HUDEP-2 (cell line): ENCODE measurements at regions not wholly inside any gene's neighbourhood (a gene's known extent, or its start where the extent isn't known, plus 50 kb on each side); places are given as distances from the start of the nearest gene placed in this dataset.
"Not testable (repeated sequence)": the region's sequence is repeated elsewhere in the genome, so short reads cannot be mapped to it uniquely, and the experiment has no call there.

Source experiments
- DNase-seq, 76 experiments: peaks; one replicate each; lab custom pipeline; 2025; ENCODE audit not compliant: unreplicated experiment in 76 of 76; lab: John Stamatoyannopoulos, UW

DNA sequence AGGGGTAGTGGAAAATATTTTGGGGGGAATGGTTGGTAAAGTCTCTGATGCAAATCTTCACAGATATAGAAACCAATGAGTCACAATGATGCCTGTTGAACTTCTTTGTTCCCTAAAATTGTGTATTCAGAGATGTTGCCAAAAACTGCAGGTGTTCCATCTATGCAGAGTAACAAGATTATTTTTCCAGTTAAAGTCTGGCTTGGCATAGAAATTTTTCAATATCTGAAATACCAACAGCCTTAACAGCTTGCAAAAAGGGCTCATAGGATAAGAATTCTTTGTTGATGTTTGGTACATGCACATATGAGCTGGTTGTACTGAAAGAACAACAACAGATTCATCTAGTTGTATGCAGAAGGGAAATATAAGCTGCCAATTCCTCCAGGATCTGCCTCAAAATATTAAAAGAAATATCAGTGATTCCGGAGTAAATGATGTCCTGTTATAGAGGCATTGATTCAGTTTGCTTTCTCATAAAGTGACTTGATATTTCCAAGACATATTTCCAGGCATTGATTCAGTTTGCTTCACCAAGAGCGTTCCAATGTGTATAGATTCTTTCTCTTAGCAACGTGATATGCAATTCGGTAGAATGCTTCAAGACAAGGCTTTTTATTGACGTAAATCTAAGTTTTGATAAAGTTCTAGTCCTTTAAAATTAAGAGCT is 564.4 kb downstream of the TMA16 start:
- no peak for DNase-seq

DNA sequence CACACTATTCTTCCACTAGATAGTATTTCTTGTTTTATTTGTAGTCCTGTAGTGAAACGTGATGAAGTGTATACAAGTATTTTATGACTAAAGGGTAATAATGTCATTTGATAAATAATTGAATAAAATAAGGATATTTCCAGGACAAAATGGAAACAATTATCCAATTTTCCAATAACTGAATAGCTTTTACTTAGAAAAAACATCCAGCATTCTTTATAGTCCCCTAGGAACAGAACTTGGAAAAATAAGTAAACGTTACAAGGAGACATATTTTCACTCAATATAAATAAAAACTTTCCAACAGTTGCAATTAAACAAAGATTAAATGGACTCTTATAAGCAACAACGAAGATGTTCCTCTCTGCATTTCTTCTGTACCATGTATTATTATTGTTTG is 566.0 kb downstream of the TMA16 start:
- no peak for DNase-seq

DNA sequence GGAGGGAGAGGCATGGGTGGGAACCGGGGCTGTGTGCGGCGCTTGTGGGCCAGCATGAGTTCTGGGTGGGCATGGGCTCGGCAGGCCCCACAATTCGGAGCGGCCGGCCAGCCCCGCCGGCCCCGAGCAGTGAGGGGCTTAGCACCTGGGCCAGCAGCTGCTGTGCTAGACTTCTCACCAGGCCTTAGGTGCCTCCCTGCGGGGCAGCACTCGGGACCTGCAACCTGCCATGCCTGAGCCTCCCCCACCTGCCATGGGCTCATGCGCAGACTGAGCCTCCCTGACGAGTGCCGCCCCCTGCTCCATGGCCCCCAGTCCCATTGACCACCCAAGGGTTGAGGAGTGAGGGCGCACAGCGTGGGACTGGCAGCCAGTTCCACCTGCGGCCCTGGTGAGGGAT is 573.9 kb downstream of the TMA16 start:
- DNase-seq, result no peak

DNA sequence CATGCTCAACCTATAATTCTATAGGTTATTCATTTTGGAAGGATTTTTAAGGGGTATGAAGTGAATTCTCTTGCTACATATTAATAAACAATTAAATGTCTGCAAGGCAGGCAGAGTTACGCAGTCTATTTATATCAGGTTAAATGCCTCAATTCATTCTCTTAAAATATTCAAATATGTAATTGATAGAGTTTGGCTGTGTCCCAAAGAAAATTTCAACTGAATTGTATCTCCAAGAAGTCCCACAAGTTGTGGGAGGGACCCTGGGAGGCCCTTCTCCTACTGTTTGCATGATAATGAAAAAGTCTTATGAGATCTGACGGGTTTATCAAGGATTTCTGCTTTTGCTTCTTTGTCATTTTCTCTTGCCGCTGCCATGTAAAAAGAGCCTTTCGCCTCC is 576.1 kb downstream of the TMA16 start:
- no peak for DNase-seq

DNA sequence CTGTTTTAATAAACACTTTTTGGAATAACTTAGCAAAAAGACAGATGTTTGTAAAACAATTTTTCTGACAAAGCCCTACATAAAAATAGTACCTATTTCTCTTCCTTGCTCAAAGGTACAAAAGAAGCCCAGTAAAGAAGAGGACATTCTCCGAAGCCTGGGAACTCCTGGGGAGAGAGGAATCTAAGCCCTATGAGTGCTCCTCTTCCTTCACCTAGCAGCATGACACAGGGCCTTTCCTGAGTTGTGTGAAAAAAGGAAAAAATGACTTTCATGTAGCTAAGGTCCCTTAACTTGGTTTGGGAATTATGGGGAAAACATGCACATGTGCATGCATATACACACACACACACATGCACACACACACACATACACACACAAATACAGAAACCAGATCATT is 586.9 kb downstream of the TMA16 start:
- no peak for DNase-seq

DNA sequence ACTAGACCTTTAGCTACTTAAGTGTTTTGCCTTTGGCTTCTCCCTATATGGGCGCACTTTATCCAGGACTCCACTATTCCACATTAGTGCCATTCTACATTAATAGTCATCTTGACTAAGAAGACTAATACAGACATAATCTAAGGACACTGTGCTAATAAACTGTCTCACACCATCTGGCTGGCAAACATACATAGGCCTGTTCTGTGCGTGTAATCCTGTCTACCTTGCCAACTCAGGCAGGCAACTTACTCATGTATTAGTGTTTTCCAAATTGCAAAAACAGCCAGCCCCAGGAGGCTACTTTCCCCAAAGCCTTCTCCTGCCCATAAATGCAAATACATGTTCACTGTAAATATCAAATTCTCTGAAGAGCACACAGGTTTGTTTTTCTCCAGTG is 587.3 kb downstream of the TMA16 start:
- DNase-seq, result no peak

DNA sequence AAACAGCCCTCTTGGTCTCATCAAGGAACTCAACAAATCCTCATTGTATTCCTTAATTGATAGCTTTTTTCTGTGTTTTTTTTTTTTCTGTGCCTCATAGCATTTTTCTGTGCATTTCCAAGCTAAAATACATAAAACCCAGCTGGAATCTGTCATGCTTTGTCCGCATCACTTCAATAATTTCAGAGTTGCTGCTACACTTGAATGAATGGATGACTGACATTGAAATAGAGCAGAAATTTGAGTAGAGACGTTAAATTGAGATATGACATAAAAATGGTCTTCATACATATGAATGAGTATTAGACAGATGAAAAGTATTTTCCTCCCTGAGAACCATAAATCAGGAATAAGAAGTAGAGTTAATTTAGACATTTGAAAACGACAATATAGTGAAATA is 593.2 kb downstream of the TMA16 start:
- DNase-seq, result no peak

DNA sequence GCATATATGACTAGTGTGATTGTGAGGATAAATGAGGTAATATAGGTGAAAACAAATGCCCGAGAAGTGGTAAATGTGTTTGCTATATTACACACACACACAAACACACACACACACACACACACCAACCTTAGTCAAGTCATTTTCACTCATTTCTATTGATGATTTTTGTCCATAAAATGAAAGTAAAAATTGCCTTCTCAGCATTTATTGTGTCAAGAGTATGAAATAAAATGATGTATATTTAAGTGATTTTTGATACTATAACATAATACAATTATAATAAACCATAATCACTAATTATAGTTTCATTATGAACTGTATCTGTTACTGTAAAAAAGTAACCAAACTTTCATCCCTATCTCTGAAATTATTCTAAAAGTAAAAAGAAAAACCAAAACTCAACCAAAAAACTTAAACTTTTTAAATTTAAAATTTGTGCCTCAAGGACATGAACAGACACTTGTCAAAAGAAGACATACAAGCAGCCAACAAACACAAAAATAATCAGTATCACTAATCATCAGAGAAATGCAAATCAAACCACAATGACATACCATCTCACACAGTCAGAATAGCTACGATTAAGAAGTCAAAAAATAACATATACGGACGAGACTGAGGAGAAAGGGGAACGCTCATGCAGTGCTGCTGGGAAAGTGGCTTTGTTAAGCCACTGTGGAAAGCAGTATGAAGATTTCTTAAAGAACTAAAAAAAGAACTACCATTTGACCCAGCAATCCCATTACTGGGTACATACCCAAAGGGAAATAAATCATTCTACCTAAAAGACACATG is 601.0 kb downstream of the TMA16 start:
- no peak for DNase-seq

DNA sequence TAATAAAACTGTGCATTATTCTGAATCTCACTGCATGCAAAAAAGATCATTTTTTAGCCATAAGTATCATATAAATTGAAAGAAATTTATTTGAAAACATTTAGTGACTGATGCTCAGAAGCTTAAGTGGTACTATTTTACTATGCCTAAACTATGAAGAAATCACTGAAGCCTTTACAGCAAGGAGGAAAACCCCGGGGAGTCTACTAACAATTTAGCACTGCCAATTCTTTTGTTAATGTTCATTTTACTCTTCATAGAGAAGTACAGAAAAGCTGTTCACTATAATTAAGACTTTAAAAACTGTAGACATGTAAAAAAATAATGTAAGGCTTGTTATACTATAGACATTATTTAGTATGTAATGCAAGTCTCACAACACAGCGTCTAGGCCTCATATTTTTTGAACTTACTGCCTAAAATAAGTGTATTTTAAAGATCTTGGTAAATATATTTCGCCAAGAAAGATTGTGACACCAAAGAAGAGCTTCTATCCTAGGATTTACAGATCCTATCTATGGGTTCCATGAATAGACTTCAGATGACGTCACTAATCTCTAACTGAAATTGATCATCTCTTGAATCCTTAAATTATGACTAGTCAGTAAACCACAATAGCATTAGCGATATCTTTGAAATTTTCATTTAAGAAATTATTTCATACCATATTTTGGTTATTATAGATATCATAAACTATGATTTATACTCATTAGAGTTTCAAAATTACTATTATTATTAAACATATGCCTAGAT is 602.5 kb downstream of the TMA16 start:
- DNase-seq, result no peak

DNA sequence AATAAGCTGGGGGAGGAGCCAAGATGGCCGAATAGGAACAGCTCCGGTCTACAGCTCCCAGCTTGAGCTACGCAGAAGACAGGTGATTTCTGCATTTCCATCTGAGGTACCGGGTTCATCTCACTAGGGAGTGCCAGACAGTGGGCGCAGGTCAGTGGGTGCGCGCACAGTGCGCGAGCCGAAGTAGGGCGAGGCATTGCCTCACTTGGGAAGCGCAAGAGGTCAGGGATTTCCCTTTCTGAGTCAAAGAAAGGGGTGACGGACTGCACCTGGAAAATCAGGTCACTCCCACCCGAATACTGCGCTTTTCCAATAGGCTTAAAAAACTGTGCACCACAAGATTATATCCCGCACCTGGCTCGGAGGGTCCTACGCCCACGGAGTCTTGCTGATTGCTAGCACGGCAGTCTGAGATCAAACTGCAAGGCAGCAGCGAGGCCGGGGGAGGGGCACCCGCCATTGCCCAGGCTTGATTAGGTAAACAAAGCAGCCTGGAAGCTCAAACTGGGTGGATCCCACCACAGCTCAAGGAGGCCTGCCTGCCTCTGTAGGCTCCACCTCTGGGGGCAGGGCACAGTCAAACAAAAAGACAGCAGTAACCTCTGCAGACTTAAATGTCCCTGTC is 606.4 kb downstream of the TMA16 start:
- not testable (repeated sequence) for DNase-seq

DNA sequence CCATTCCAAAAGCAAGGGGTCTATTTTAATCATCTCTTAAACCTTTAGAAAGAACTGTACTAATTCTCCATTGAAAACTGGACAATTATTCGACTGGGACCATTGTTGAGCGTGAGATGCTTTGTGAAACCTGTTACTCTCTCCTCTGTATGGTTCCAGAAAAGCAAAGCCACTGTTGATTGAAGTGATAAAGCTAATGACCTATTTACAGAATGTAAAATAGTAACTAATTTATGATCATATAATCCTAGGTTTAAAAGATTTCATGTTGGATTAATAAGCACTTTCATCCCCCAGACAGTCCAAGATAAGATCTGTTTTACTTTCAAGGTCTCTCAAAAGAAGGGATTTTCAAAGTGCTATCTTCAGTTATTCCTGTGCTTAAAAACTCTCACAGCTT is 614.5 kb downstream of the TMA16 start:
- DNase-seq, result no peak

DNA sequence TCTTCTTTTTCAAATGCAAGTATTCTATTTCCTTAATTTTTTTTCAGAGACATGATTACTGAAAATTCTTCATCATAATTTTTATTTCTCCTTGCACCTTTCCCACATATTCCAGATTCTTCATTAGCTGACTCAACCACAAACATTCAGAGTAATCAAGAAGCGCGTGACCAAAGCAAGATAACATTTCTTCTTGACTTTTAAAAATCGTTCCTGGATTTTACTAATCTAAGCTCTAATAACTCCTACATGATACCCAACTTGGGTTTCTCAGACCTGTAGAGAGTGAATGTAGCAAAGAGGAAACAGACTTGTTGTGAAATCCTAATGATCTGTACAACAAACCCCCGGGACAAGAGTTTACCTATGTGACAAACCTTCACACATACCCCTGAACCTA is 615.0 kb downstream of the TMA16 start:
- DNase-seq, result no peak

DNA sequence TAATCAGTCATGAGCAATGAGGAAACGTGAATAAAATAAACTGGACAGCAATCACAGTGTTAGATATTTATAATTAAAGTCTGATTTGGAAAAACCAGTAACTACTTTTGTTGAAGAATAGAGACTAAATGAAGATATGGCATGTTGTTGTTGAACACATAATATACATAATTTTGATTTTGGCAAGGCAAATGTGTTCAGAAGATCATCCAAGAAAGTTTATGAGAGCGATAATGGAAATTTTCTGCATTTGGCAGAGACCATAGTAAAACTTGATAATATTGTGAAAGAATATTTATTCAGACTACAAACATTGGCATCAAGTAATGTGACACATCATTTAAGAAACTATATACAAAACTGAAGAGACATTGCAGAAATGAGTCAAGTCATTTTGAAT is 620.7 kb downstream of the TMA16 start:
- no peak for DNase-seq

DNA sequence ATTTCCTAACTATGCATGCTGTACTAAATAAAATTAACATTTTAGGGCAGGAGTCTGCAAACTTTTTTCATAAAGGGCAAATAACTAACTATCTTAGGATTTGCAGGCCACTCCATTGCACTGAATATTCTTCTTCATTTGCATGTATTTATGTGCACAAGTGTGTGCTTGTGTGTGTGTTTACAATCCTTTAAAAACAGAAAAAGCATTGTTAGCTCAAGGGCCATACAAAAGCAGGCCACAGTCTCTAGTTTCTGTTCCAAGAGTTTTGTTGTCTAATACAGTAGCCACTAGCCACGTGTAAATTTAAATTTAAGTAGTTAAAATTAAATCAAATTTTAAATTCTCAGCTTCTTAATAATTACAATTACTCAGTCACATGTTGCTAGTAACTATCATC is 621.8 kb downstream of the TMA16 start:
- no peak for DNase-seq

DNA sequence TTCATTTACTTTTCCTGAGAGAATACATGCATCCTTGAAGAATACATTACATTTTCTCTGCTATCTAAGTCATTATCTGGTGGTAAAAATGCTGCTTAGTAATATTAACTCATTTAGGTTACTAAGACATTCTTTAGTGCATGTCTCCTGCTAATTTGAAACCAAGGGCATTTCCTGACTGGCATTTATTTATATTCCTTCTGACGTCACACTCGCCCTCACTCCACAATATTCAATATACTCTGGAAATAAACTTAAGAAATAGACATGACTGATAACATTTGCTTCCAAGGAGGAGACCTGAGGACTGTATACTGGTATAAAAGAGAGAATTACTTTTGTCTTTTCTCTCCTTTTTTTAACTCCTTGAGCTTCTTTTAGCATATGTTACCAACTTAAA is 619.5 kb upstream of the SMIM31 start:
- no peak for DNase-seq

DNA sequence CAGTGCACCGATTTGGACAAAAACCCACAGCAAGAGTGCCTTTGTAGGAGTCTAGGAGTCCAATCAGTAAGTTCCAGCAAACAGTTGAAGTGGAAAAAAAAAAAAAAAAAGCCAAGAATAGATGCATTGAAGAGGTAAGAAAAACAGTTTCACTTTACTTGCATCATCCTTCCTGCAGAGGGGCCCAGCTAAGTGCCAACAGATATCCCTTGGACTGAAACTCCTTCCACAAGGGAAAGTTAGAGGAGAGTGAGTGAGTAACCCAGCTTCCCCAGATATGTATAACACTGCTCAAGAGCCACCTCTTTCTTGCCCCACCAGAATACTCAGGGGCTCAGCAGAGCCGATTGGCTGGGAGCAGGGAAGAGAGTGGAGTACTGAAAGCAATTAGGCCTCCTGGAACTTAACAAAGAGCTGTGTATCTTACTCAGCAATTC is 617.7 kb upstream of the SMIM31 start:
- no peak for DNase-seq

DNA sequence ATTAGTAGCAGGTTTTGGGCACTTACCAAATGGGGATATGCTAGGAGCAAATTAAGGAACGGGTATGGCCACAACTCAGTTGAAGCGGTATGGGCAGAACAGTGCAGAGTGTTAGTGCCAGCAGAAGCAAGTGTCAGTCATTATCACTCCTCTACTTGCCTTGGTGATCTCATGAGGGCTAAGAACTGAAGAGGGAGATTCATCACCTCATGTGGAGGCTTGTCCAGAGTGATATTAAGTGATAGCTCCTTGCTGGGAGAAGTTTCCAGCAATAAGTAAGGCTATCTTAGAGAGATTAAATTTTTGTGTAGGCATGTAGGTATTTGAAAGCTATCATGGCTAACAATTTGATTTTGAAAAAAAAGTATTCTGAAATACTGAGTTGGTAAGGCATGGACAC is 615.4 kb upstream of the SMIM31 start:
- no peak for DNase-seq

DNA sequence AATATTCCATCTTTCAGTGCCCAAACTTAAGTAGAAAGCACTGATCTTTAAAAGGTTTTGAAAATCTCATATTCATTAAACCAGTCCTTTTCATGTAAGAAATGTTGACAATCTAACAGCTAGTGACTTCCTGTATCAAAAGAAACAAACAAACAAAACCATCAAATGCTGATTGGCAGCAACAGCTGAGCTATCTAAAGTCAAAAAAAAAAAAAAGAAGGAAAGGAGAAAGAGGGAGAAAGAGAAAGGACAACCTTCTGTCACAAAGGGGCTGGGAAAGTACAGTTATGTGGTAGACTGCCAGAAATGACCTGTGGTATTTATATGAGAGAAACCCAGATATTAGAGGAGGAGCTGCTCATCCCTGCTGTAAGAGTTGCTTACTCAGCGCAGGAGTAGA is 614.6 kb upstream of the SMIM31 start:
- no peak for DNase-seq

DNA sequence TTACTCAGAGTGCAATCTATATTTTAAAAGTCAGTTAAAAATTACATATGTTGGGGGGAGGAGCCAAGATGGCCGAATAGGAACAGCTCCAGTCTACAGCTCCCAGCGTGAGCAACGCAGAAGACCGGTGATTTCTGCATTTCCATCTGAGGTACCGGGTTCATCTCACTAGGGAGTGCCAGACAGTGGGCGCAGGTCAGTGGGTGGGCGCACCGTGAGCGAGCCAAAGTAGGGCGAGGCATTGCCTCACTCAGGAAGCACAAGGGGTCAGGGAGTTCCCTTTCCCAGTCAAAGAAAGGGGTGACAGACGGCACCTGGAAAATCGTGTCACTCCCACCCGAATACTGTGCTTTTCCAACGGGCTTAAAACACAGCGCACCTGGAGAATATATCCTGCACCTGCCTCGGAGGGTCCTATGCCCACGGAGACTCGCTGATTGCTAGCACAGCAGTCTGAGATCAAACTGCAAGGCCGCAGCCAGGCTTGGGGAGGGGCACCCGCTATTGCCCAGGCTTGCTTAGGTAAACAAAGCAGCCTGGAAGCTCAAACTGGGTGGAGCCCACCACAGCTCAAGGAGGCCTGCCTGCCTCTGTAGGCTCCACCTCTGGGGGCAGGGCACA is 612.1 kb upstream of the SMIM31 start:
- not testable (repeated sequence) for DNase-seq

DNA sequence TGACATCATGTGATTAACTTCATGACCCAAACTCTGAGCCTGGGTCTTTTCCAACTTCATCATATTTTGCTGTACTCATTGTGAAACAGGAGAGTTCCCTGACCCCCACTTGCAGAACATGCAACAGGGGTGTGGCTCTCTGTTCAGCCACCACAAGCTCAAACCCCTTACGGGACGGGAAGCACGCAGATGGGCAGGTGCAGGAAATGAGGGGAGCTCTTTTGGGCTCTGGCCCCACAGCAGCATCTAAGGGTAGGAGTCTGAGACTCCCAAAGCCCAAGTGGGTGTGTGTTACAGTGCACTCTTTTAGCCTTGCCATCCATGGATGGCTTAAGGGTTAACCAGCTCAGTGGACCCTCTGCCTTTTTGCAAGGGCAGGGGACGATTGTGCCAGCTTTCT is 599.5 kb upstream of the SMIM31 start:
- no peak for DNase-seq

DNA sequence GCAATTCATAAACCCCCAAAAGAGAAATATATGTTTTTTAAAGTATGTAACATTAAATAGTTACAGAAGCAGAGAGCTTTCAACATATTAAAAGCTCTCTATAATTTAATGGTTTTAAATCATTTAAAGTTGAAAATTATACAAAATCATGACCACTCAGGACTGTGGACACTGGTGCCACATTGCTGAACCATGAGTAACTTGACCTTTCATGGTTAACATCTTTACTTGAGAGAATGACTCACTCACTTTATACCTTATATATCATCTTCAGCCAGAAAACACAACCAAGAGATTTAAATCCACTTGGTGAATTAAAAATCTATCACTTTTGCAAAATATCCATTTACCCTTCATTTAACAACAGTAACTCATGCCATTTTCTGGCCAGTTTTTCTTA is 584.3 kb upstream of the SMIM31 start:
- DNase-seq, result no peak
